CD14-positive monocyte (primary cell): ENCODE measurements at regions not wholly inside any gene's neighbourhood (a gene's known extent, or its start where the extent isn't known, plus 50 kb on each side); places are given as distances from the start of the nearest gene placed in this dataset.

Source experiments
- DNase-seq, 3 donors: peaks; one replicate each; pipeline ENCODE4 v3.0.0-alpha.2; 2011 to 2022
- H2AFZ ChIP-seq: 2 replicates; pipeline ENCODE4 v1.6.0; 2012; ENCODE audit warnings: mild to moderate bottlenecking, low read depth, low read length, inconsistent platforms; ENCODE audit not compliant: insufficient read depth, poor library complexity, severe bottlenecking
- H3K27ac ChIP-seq, 2 donors: 1 replicate in 1 of 2; 2 replicates in 1 of 2; pipeline ENCODE4 v1.5.1; 2012 to 2013; ENCODE audit warnings: low read length in 2 of 2, control low read depth in 1 of 2, inconsistent platforms in 1 of 2, low read depth in 1 of 2, mild to moderate bottlenecking in 1 of 2
- H3K27me3 ChIP-seq, 2 donors: one replicate each; pipeline versions ENCODE4 v1.6.0 to v1.6.1; 2011 to 2013; ENCODE audit warnings: low read length in 2 of 2; ENCODE audit not compliant: control insufficient read depth in 2 of 2, insufficient read depth in 2 of 2
- H3K36me3 ChIP-seq, 2 donors: replicated peaks in 1 of 2; 1 replicate in 1 of 2; 2 replicates in 1 of 2; pipeline versions ENCODE4 v1.5.1 to v1.6.1; 2012 to 2013; ENCODE audit warnings: low read length in 2 of 2, control low read depth in 1 of 2, inconsistent platforms in 1 of 2, mild to moderate bottlenecking in 1 of 2; ENCODE audit not compliant: insufficient read depth in 2 of 2, control insufficient read depth in 1 of 2
- H3K4me1 ChIP-seq, 2 donors: 1 replicate in 1 of 2; 2 replicates in 1 of 2; pipeline versions ENCODE4 v1.5.1 to v1.6.1; 2012 to 2013; ENCODE audit warnings: low read length in 2 of 2, control low read depth in 1 of 2, inconsistent platforms in 1 of 2, mild to moderate bottlenecking in 1 of 2, moderate library complexity in 1 of 2; ENCODE audit not compliant: insufficient read depth in 2 of 2, control insufficient read depth in 1 of 2
- H3K4me2 ChIP-seq: replicated peaks from 2 replicates; pipeline ENCODE3; 2012; ENCODE audit warnings: low read length, moderate library complexity, mild to moderate bottlenecking; ENCODE audit not compliant: poor library complexity, severe bottlenecking; ENCODE audit errors: extremely low read depth
- H3K4me3 ChIP-seq, 3 experiments: fragments of 200-600 bp in 1 of 3; sonication (generic) in 1 of 3; replicated peaks in 1 of 3; 1 replicate in 2 of 3; 2 replicates in 1 of 3; pipeline ENCODE4 v1.5.1; 2011 to 2013; ENCODE audit warnings: low read length in 3 of 3, mild to moderate bottlenecking in 3 of 3, control low read depth in 2 of 3, low read depth in 2 of 3, inconsistent platforms in 1 of 3, moderate library complexity in 1 of 3
- H3K79me2 ChIP-seq: 2 replicates; pipeline ENCODE4 v1.6.0; 2012; ENCODE audit warnings: mild to moderate bottlenecking, control low read depth, inconsistent platforms, low read length, moderate library complexity; ENCODE audit not compliant: insufficient read depth
- H3K9ac ChIP-seq: 2 replicates; pipeline ENCODE4 v1.6.0; 2017; ENCODE audit warnings: low read length, mild to moderate bottlenecking; ENCODE audit not compliant: insufficient read depth, poor library complexity, severe bottlenecking
- H3K9me3 ChIP-seq, 2 donors: replicated peaks in 1 of 2; 1 replicate in 1 of 2; 2 replicates in 1 of 2; pipeline versions ENCODE4 v1.5.1 to v1.6.1; 2012 to 2013; ENCODE audit warnings: low read length in 2 of 2, control low read depth in 1 of 2; ENCODE audit not compliant: control insufficient read depth in 1 of 2, insufficient read depth in 1 of 2
- H4K20me1 ChIP-seq: 2 replicates; pipeline ENCODE4 v1.6.0; 2012; ENCODE audit warnings: mild to moderate bottlenecking, low read length, control low read depth, moderate library complexity; ENCODE audit not compliant: insufficient read depth
- H3K27ac Mint-ChIP-seq, 7 donors: one replicate each; pipeline ENCODE4 v1.8.0; 2020; ENCODE audit warnings: mild to moderate bottlenecking in 7 of 7, mixed read lengths in 7 of 7, moderate library complexity in 6 of 7, inconsistent platforms in 2 of 7
- H3K27me3 Mint-ChIP-seq, 3 donors: one replicate each; pipeline ENCODE4 v1.8.0; 2021 to 2022; ENCODE audit warnings: low read depth in 3 of 3, mild to moderate bottlenecking in 3 of 3, mixed read lengths in 3 of 3, moderate library complexity in 3 of 3, inconsistent platforms in 1 of 3
- H3K36me3 Mint-ChIP-seq, 2 donors: one replicate each; pipeline ENCODE4 v1.8.0; 2020; ENCODE audit warnings: mixed read lengths in 2 of 2, inconsistent platforms in 1 of 2, mild to moderate bottlenecking in 1 of 2
- H3K4me1 Mint-ChIP-seq: one replicate; pipeline ENCODE4 v1.8.0; 2020; ENCODE audit warnings: mild to moderate bottlenecking, mixed read lengths
- H3K4me3 Mint-ChIP-seq, 2 donors: one replicate each; pipeline ENCODE4 v1.8.0; 2020; ENCODE audit warnings: mild to moderate bottlenecking in 2 of 2, mixed read lengths in 2 of 2, moderate library complexity in 1 of 2
- H3K9me3 Mint-ChIP-seq, 7 donors: one replicate each; pipeline ENCODE4 v1.8.0; 2020 to 2022; ENCODE audit warnings: mixed read lengths in 7 of 7, mild to moderate bottlenecking in 6 of 7, moderate library complexity in 6 of 7, inconsistent platforms in 2 of 7
- CTCF ChIP-seq: fragments of 200-600 bp; IDR thresholded peaks from one replicate; pipeline ENCODE4 v1.8.0; 2022; ENCODE audit warnings: antibody characterized with exemption, mild to moderate bottlenecking
- WGBS: methylation state at CpG from one replicate; pipeline ENCODE4 v1.1.5; 2013; ENCODE audit warnings: missing lambda C conversion rate; ENCODE audit not compliant: insufficient coverage; 5-methylcytosine and 5-hydroxymethylcytosine counted together
- intact Hi-C, 2 donors: fragments of 100-400 bp; cut with micrococcal nuclease; formaldehyde crosslinking; loops; one replicate each; pipeline versions ENCODE4 v1.15.0 to v1.15.1; 2023

DNA sequence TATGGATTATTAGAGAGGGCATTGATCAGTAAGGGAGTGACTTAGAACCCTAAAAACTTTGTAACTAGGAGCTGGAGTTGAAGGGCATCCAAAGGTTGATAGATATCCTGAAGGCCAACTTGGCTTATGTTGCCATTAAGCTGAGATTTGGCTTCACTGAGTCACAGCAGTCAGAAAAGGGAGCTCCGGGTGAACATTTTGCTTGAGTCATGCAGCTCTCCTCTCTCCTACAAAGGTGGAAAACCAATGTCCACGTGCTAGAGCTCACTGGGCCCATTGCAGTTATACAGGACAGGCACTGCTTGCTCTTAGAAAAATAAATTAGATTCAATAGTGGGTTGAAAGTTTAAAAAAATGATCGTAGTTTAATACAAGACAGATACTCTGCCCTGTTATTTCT lies 87.3 kb upstream of the LRIG3 start:
- H3K4me3 ChIP-seq = no peak overlapping the region
- no peak overlapping the region for H3K27ac ChIP-seq
- no peaks in the 10 kb centered on the region for H3K36me3 Mint-ChIP-seq
- no peaks in the 10 kb centered on the region for H3K4me1 ChIP-seq
- no CpG with 5 or more reads among the region's 3 CpGs for WGBS
- no peaks in the 10 kb centered on the region for H3K36me3 ChIP-seq
- H3K27me3 Mint-ChIP-seq = no peaks in the 10 kb centered on the region
- no peak overlapping the region for H3K27ac Mint-ChIP-seq
- H3K4me3 Mint-ChIP-seq = no peak overlapping the region
- peaks cover 0 to 2% of the 10 kb centered on the region in 2 donors for H3K9me3 ChIP-seq
- no peaks in the 10 kb centered on the region for H3K79me2 ChIP-seq
- DNase-seq = no peak
- intact Hi-C loops = no loop called here
- no peak overlapping the region for H3K4me2 ChIP-seq
- H2AFZ ChIP-seq = no peak overlapping the region
- TF ChIP-seq CTCF = no peak
- H4K20me1 ChIP-seq = no peaks in the 10 kb centered on the region
- H3K9ac ChIP-seq = no peak overlapping the region
- H3K27me3 ChIP-seq = no peaks in the 10 kb centered on the region
- H3K9me3 Mint-ChIP-seq = peaks cover 0 to 5% (median 2%) of the 10 kb centered on the region in 7 donors
- H3K4me1 Mint-ChIP-seq = no peaks in the 10 kb centered on the region

- H3K4me3 ChIP-seq = no peak overlapping the region
- H3K4me2 ChIP-seq = no peak overlapping the region
- no peak overlapping the region for H3K4me3 Mint-ChIP-seq
- no peaks in the 10 kb centered on the region for H3K9me3 ChIP-seq
- no peaks in the 10 kb centered on the region for H3K27me3 Mint-ChIP-seq
- no peaks in the 10 kb centered on the region for H3K79me2 ChIP-seq
- no CpG with 5 or more reads among the region's 4 CpGs for WGBS
- TF ChIP-seq CTCF = no peak
- H3K4me1 Mint-ChIP-seq = no peaks in the 10 kb centered on the region
- H3K9ac ChIP-seq = no peak overlapping the region
- H3K27me3 ChIP-seq = no peaks in the 10 kb centered on the region
- DNase-seq = no peak
- H3K9me3 Mint-ChIP-seq = peaks cover 0 to 5% (median 1%) of the 10 kb centered on the region in 7 donors
- no peaks in the 10 kb centered on the region for H3K4me1 ChIP-seq
- no peaks in the 10 kb centered on the region for H3K36me3 ChIP-seq
- intact Hi-C loops = no loop called here
- no peak overlapping the region for H3K27ac Mint-ChIP-seq
- H2AFZ ChIP-seq = no peak overlapping the region
- H4K20me1 ChIP-seq = no peaks in the 10 kb centered on the region
- no peaks in the 10 kb centered on the region for H3K36me3 Mint-ChIP-seq
- no peak overlapping the region for H3K27ac ChIP-seq
These were observed 85.1 kb upstream of the LRIG3 start for GRCh38 chr12:59005193-59005955.
